ENCODE measurements at regions not wholly inside any gene's neighbourhood (a gene's known extent, or its start where the extent isn't known, plus 50 kb on each side); places are given as distances from the start of the nearest gene placed in this dataset.

GRCh38 chr14:36052681-36053080 is 123.8 kb downstream of the PTCSC3 start:
- no peak overlapping the region for H2AFZ ChIP-seq (ENCODE audit: low read depth, low read length, poor library complexity, severe bottlenecking)
- H3K9ac ChIP-seq (ENCODE audit: low read length): no peak overlapping the region
- H3K9me3 ChIP-seq (ENCODE audit: control insufficient read depth in 1 of 2, insufficient read depth in 1 of 2, low read depth in 1 of 2, low read length in 2 of 2): no peaks in the 10 kb centered on the region
- CTCF ChIA-PET: interaction anchor here (1.0 to 1.1 kb wide), 2 partner anchors 17 to 18 kb away, joined by 3 to 4 read pairs; no protein-coding TSS in a partner anchor
- no peaks in the 10 kb centered on the region for H3K36me3 ChIP-seq (ENCODE audit: control insufficient read depth in 1 of 2, insufficient read depth in 2 of 2, low read length in 2 of 2)
- BruUV-seq (replicated peaks): no TSS peak
- H3K4me2 ChIP-seq (ENCODE audit: low read length): no peak overlapping the region
- H4K20me1 ChIP-seq (ENCODE audit: insufficient read depth): no peaks in the 10 kb centered on the region
- no peaks in the 10 kb centered on the region for H3K9me2 ChIP-seq (ENCODE audit: insufficient read depth)
- H3K4me1 ChIP-seq (ENCODE audit: control insufficient read depth in 1 of 2, insufficient read depth in 2 of 2, low read length in 2 of 2): peaks cover 3 to 6% of the 10 kb centered on the region in 2 experiments
- TF ChIP-seq POLR2AphosphoS5 (IDR thresholded peaks at IDR 0.05; ENCODE audit: low read depth, low read length): no peak
- TF ChIP-seq SIN3A (IDR thresholded peaks at IDR 0.05; ENCODE audit: low read depth): no peak
- no peak for TF ChIP-seq SRF (IDR thresholded peaks at IDR 0.05; ENCODE audit: low read depth)
- no peak for TF ChIP-seq EZH2phosphoT487 (IDR thresholded peaks at IDR 0.05; ENCODE audit: borderline replicate concordance)
- no peak for TF ChIP-seq ZNF274 (IDR thresholded peaks at IDR 0.05; ENCODE audit: low read depth, low read length)
- TF ChIP-seq, protein P1, sequence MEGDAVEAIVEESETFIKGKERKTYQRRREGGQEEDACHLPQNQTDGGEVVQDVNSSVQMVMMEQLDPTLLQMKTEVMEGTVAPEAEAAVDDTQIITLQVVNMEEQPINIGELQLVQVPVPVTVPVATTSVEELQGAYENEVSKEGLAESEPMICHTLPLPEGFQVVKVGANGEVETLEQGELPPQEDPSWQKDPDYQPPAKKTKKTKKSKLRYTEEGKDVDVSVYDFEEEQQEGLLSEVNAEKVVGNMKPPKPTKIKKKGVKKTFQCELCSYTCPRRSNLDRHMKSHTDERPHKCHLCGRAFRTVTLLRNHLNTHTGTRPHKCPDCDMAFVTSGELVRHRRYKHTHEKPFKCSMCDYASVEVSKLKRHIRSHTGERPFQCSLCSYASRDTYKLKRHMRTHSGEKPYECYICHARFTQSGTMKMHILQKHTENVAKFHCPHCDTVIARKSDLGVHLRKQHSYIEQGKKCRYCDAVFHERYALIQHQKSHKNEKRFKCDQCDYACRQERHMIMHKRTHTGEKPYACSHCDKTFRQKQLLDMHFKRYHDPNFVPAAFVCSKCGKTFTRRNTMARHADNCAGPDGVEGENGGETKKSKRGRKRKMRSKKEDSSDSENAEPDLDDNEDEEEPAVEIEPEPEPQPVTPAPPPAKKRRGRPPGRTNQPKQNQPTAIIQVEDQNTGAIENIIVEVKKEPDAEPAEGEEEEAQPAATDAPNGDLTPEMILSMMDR (IDR thresholded peaks at IDR 0.05 in 2 of 3, conservative IDR thresholded peaks at IDR 0.05 in 1 of 3; ENCODE audit: borderline replicate concordance in 1 of 3, insufficient read depth in 1 of 3, low read depth in 2 of 3, low read length in 2 of 3): no peak
- no peak for TF ChIP-seq YY1 (IDR thresholded peaks at IDR 0.05; ENCODE audit: extremely low read depth, insufficient replicate concordance, low read depth, low read length)
- TF ChIP-seq RAD21 (IDR thresholded peaks at IDR 0.05; ENCODE audit: low read depth): no peak
- no peak for TF ChIP-seq ATF3 (IDR thresholded peaks at IDR 0.05)
- TF ChIP-seq TCF7L2 (IDR thresholded peaks at IDR 0.05; ENCODE audit: borderline replicate concordance, extremely low read depth, insufficient read depth, insufficient read length): no peak
- TF ChIP-seq CBX3 (IDR thresholded peaks at IDR 0.05; ENCODE audit: low read depth): no peak
- no peak for TF ChIP-seq SP1 (IDR thresholded peaks at IDR 0.05; ENCODE audit: low read depth)
- TF ChIP-seq, protein P2, sequence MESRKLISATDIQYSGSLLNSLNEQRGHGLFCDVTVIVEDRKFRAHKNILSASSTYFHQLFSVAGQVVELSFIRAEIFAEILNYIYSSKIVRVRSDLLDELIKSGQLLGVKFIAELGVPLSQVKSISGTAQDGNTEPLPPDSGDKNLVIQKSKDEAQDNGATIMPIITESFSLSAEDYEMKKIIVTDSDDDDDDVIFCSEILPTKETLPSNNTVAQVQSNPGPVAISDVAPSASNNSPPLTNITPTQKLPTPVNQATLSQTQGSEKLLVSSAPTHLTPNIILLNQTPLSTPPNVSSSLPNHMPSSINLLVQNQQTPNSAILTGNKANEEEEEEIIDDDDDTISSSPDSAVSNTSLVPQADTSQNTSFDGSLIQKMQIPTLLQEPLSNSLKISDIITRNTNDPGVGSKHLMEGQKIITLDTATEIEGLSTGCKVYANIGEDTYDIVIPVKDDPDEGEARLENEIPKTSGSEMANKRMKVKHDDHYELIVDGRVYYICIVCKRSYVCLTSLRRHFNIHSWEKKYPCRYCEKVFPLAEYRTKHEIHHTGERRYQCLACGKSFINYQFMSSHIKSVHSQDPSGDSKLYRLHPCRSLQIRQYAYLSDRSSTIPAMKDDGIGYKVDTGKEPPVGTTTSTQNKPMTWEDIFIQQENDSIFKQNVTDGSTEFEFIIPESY (IDR thresholded peaks at IDR 0.05; ENCODE audit: extremely low read depth, insufficient replicate concordance, low read length): no peak
- no peak for DNase-seq (ENCODE audit: low read depth, low spot score)
- H3K4me3 ChIP-seq (replicated peaks in 1 of 2; ENCODE audit: low read depth in 1 of 2, low read length in 2 of 2): no peak overlapping the region
- no peaks in the 10 kb centered on the region for H3K79me2 ChIP-seq (ENCODE audit: insufficient read depth, low read length)
- intact Hi-C loops (cut with micrococcal nuclease): no loop called here
- POLR2A ChIA-PET: no interaction called here
- RAD21 ChIA-PET (ENCODE audit: low non-redundant PET in 1 of 2, low total read pairs in 2 of 2, uncharacterized antibody in 2 of 2, unreplicated experiment in 2 of 2): no interaction called here
- H3K27me3 ChIP-seq (ENCODE audit: insufficient read depth, low read length): no peaks in the 10 kb centered on the region
- no peak for ATAC-seq
- no peak overlapping the region for H3K27ac ChIP-seq (ENCODE audit: low read depth, low read length)

Data from HCT116 (cell line).